IMR-90 (cell line): ENCODE measurements at regions not wholly inside any gene's neighbourhood (a gene's known extent, or its start where the extent isn't known, plus 50 kb on each side); places are given as distances from the start of the nearest gene placed in this dataset.

Experiments
- ATAC-seq: fragments of 200-7000 bp; cut with Tn5 transposase; 2 replicates; pipeline ENCODE4 v1.9.1; 2020; ENCODE audit warnings: low read depth, mild to moderate bottlenecking, moderate library complexity
- BruUV-seq: library from RNA; stranded (reverse); fragments of 400-500 nt; replicated peaks from 2 replicates; lab custom pipeline; 2021; lab: Mats Ljungman, UMichigan
- CTCF ChIA-PET: fragments of 300-600 bp; formaldehyde crosslinking; extraction: SDS; loops from one replicate; lab custom pipeline; 2021; ENCODE audit warnings: antibody characterized with exemption; lab: Yijun Ruan, JAX
- POLR2A ChIA-PET: fragments of 300-600 bp; sonication (Branson Sonifier 250); formaldehyde crosslinking; loops from one replicate; lab custom pipeline; 2022; ENCODE audit warnings: antibody characterized with exemption; ENCODE audit not compliant: unreplicated experiment; lab: Charles Lee
- DNase-seq: peaks from one replicate; pipeline ENCODE4 v3.0.0; 2013
- H2AFZ ChIP-seq: replicated peaks from 2 replicates; pipeline ENCODE3; 2013; ENCODE audit warnings: low read length, mild to moderate bottlenecking; ENCODE audit not compliant: poor library complexity
- H2AK5ac ChIP-seq: 2 replicates; pipeline ENCODE4 v1.6.1; 2013; ENCODE audit warnings: low read depth, low read length, inconsistent platforms
- H2AK9ac ChIP-seq: replicated peaks from 2 replicates; pipeline ENCODE3; 2013; ENCODE audit warnings: mild to moderate bottlenecking, low read depth, low read length, moderate library complexity; ENCODE audit not compliant: poor library complexity
- H2BK120ac ChIP-seq: 2 replicates; pipeline ENCODE4 v1.6.1; 2013; ENCODE audit warnings: low read depth, low read length, inconsistent platforms
- H2BK15ac ChIP-seq: 3 replicates; pipeline ENCODE4 v1.6.1; 2013; ENCODE audit warnings: low read depth, low read length, inconsistent platforms
- H2BK20ac ChIP-seq: 2 replicates; pipeline ENCODE4 v1.6.1; 2013; ENCODE audit warnings: low read depth, mild to moderate bottlenecking, inconsistent platforms, low read length, moderate library complexity
- H2BK5ac ChIP-seq: 2 replicates; pipeline ENCODE4 v1.6.1; 2013; ENCODE audit warnings: mild to moderate bottlenecking, low read depth, low read length, inconsistent platforms; ENCODE audit not compliant: poor library complexity, severe bottlenecking
- H3K14ac ChIP-seq: replicated peaks from 2 replicates; pipeline ENCODE4 v1.6.1; 2013; ENCODE audit warnings: low read depth, low read length, inconsistent platforms
- H3K18ac ChIP-seq: 2 replicates; pipeline ENCODE4 v1.6.1; 2013; ENCODE audit warnings: low read depth, low read length, control low read depth
- H3K23ac ChIP-seq: 2 replicates; pipeline ENCODE4 v1.6.1; 2013; ENCODE audit warnings: low read depth, low read length, inconsistent platforms
- H3K27ac ChIP-seq: 2 replicates; pipeline ENCODE4 v1.5.1; 2013; ENCODE audit warnings: mild to moderate bottlenecking, control low read depth, low read length; ENCODE audit not compliant: insufficient read depth
- H3K27me3 ChIP-seq: 2 replicates; pipeline ENCODE4 v1.6.1; 2013; ENCODE audit warnings: low read length; ENCODE audit not compliant: control insufficient read depth, insufficient read depth
- H3K36me3 ChIP-seq: 2 replicates; pipeline ENCODE4 v1.6.1; 2013; ENCODE audit warnings: low read length, mixed read lengths; ENCODE audit not compliant: control insufficient read depth, insufficient read depth
- H3K4ac ChIP-seq: 2 replicates; pipeline ENCODE4 v1.6.1; 2013; ENCODE audit warnings: low read depth, low read length, inconsistent platforms
- H3K4me1 ChIP-seq: 2 replicates; pipeline ENCODE4 v1.6.1; 2013; ENCODE audit warnings: low read length, mixed read lengths; ENCODE audit not compliant: control insufficient read depth, insufficient read depth
- H3K4me2 ChIP-seq: 2 replicates; pipeline ENCODE4 v1.6.1; 2013; ENCODE audit warnings: low read depth, mild to moderate bottlenecking, control low read depth, low read length, moderate library complexity
- H3K4me3 ChIP-seq: 2 replicates; pipeline ENCODE4 v1.5.1; 2013; ENCODE audit warnings: low read depth, mild to moderate bottlenecking, control low read depth, low read length, moderate library complexity; ENCODE audit not compliant: insufficient read depth
- H3K56ac ChIP-seq: 2 replicates; pipeline ENCODE4 v1.6.1; 2013; ENCODE audit warnings: low read length, inconsistent platforms; ENCODE audit not compliant: insufficient read depth; ENCODE audit errors: extremely low read depth
- H3K79me1 ChIP-seq, 2 experiments: 2 replicates each; pipeline ENCODE4 v1.6.1; 2013; ENCODE audit warnings: low read length in 2 of 2, inconsistent platforms in 1 of 2, low read depth in 1 of 2
- H3K9ac ChIP-seq: 2 replicates; pipeline ENCODE4 v1.6.1; 2013; ENCODE audit warnings: low read depth, low read length, control low read depth
- H3K9me1 ChIP-seq: 2 replicates; pipeline ENCODE4 v1.6.1; 2013; ENCODE audit warnings: low read length, inconsistent platforms; ENCODE audit not compliant: insufficient read depth
- H3K9me3 ChIP-seq: 2 replicates; pipeline ENCODE4 v1.6.1; 2013; ENCODE audit warnings: low read length; ENCODE audit not compliant: control insufficient read depth, insufficient read depth
- H4K20me1 ChIP-seq: 2 replicates; pipeline ENCODE4 v1.6.1; 2013; ENCODE audit warnings: low read length, inconsistent platforms; ENCODE audit not compliant: insufficient read depth
- H4K5ac ChIP-seq: 2 replicates; pipeline ENCODE4 v1.6.1; 2013; ENCODE audit warnings: mild to moderate bottlenecking, low read depth, low read length, control low read depth
- H4K8ac ChIP-seq, 2 experiments: 2 replicates each; pipeline ENCODE4 v1.6.1; 2013; ENCODE audit warnings: low read depth in 2 of 2, low read length in 2 of 2, control low read depth in 1 of 2, inconsistent platforms in 1 of 2
- H4K91ac ChIP-seq: 2 replicates; pipeline ENCODE4 v1.6.1; 2013; ENCODE audit warnings: low read depth, low read length, inconsistent platforms; ENCODE audit not compliant: insufficient read depth
- BHLHE40 ChIP-seq: fragments of 150-350 bp; IDR thresholded peaks from 2 replicates; pipeline ENCODE4 v1.6.1; 2016; ENCODE audit warnings: mild to moderate bottlenecking, low read depth, low read length
- ELK1 ChIP-seq: fragments of 150-350 bp; IDR thresholded peaks from 2 replicates; pipeline ENCODE4 v1.6.1; 2016; ENCODE audit warnings: low read depth, mild to moderate bottlenecking, low read length, moderate library complexity, borderline replicate concordance
- FOS ChIP-seq: fragments of 150-350 bp; IDR thresholded peaks from 2 replicates; pipeline ENCODE4 v1.6.1; 2016; ENCODE audit warnings: low read depth, low read length
- MAFK ChIP-seq: IDR thresholded peaks from 2 replicates; pipeline ENCODE4 v1.6.1; 2012; ENCODE audit warnings: low read depth, low read length, improper control_type of control experiment
- NFE2L2 ChIP-seq: fragments of 150-350 bp; IDR thresholded peaks from 2 replicates; pipeline ENCODE4 v1.6.1; 2016; ENCODE audit warnings: low read depth, mild to moderate bottlenecking, low read length
- POLR2A ChIP-seq: IDR thresholded peaks from 2 replicates; pipeline ENCODE4 v1.6.1; 2012; ENCODE audit warnings: mild to moderate bottlenecking, low read depth, low read length
- RAD21 ChIP-seq: IDR thresholded peaks from 2 replicates; pipeline ENCODE4 v1.6.1; 2012; ENCODE audit warnings: low read length, improper control_type of control experiment
- USF2 ChIP-seq: fragments of 150-350 bp; IDR thresholded peaks from 2 replicates; pipeline ENCODE4 v1.6.1; 2017; ENCODE audit warnings: mild to moderate bottlenecking, antibody characterized with exemption, low read length, low read depth
- WGBS, 2 experiments: methylation state at CpG; one replicate each; pipeline versions ENCODE4 v1.1.5 to v1.1.7; 2013; ENCODE audit warnings: missing lambda C conversion rate in 2 of 2; ENCODE audit not compliant: insufficient read length in 1 of 2; ENCODE audit errors: extremely low coverage in 2 of 2; 5-methylcytosine and 5-hydroxymethylcytosine counted together
- dilution Hi-C: fragments of 300-500 bp; cut with HindIII; formaldehyde crosslinking; loops from one replicate; pipeline ENCODE4 v1.14.3; 2018; ENCODE audit warnings: low sequenced_read_pairs; ENCODE audit not compliant: unreplicated experiment
- in situ Hi-C: fragments of 300-500 bp; cut with MboI; formaldehyde crosslinking; loops from 3 replicates; pipeline ENCODE4 v1.14.3; 2019; ENCODE audit warnings: low sequenced_read_pairs, inconsistent platforms, mixed read lengths
- intact Hi-C: fragments of 100-400 bp; cut with micrococcal nuclease; formaldehyde crosslinking; loops from 2 replicates; pipeline ENCODE4 v1.10.0; 2022

- WGBS, 2 experiments: no CpG with 5 or more reads among the region's 4 CpGs
- Histone ChIP-seq H2BK5ac (no peak overlapping the region), H3K4me3 (no peak overlapping the region), H4K5ac (no peak overlapping the region), H4K91ac (no peak overlapping the region), H2BK120ac (no peak overlapping the region), H3K4me1 (peaks cover 5% of the 10 kb centered on the region; the same call in 1 of the 2 replicates), H3K9ac (no peak overlapping the region), H3K27me3 (no peaks in the 10 kb centered on the region; the same call in 1 of the 2 replicates), H3K36me3 (no peaks in the 10 kb centered on the region), H2AK5ac (no peak overlapping the region), H3K56ac (no peak overlapping the region), H3K18ac (no peak overlapping the region), H3K4ac (no peak overlapping the region), H3K9me3 (no peaks in the 10 kb centered on the region), H4K8ac (no peak overlapping the region), H3K9me1 (0 out of 2 replicates have a peak, but pooled peaks cover 4% of the 10 kb centered on the region), H3K27ac (no peak overlapping the region), H3K23ac (no peak overlapping the region), H3K4me2 (no peak overlapping the region), H4K20me1 (no peaks in the 10 kb centered on the region), H3K79me1 (no peaks in the 10 kb centered on the region), H2AK9ac (no peak overlapping the region), H2BK20ac (no peak overlapping the region), H2BK15ac (no peak overlapping the region), H2AFZ (no peak overlapping the region), H3K14ac (no peak overlapping the region)
- BruUV-seq: no TSS peak
- ChIA-PET CTCF (no interaction called here), POLR2A (no interaction called here)
- no peak for TF ChIP-seq USF2
- TF ChIP-seq BHLHE40: no peak
- no peak for TF ChIP-seq FOS
- no peak for TF ChIP-seq POLR2A
- TF ChIP-seq ELK1: no peak
- no peak for TF ChIP-seq NFE2L2
- TF ChIP-seq RAD21: no peak
- TF ChIP-seq MAFK: no peak
- intact Hi-C loops (no loop called here), in situ Hi-C loops (no loop called here), dilution Hi-C loops (no loop called here)
- ATAC-seq (no peak), DNase-seq (no peak)
These were observed 392.9 kb downstream of the NUAK1 start for GRCh38 chr12:105745811-105746210.
